ENCODE measurements at regions not wholly inside any gene's neighbourhood (a gene's known extent, or its start where the extent isn't known, plus 50 kb on each side); places are given as distances from the start of the nearest gene placed in this dataset.

- no peak overlapping the region for H3K27ac Mint-ChIP-seq
- peaks cover 5% of the 10 kb centered on the region for H3K4me1 Mint-ChIP-seq
- H3K9me3 Mint-ChIP-seq: peaks cover 4% of the 10 kb centered on the region
- no peak for DNase-seq (ENCODE audit: low spot score)
- Histone ChIP-seq H3K27ac (no peak overlapping the region), H3K79me2 (ENCODE audit: low read depth) (no peaks in the 10 kb centered on the region), H3K4me1 (no peaks in the 10 kb centered on the region), H3K9me3 (ENCODE audit: low read depth) (no peaks in the 10 kb centered on the region), H3K27me3 (no peaks in the 10 kb centered on the region), H3F3A (ENCODE audit: low read depth) (no peaks in the 10 kb centered on the region), H3K4me3 (no peak overlapping the region), H4K20me1 (ENCODE audit: low read depth) (no peaks in the 10 kb centered on the region), H3K9ac (no peak overlapping the region), H2AFZ (replicated peaks) (no peak overlapping the region), H3K4me2 (no peak overlapping the region), H3K36me3 (no peaks in the 10 kb centered on the region)
- no peak for TF ChIP-seq EZH2phosphoT487 (IDR thresholded peaks at IDR 0.05)
- no peak overlapping the region for H3K4me3 Mint-ChIP-seq
- H3K27me3 Mint-ChIP-seq (ENCODE audit: insufficient read depth, low read depth): peaks cover 4% of the 10 kb centered on the region
- H3K36me3 Mint-ChIP-seq: peaks cover 2% of the 10 kb centered on the region
These were observed 516.4 kb upstream of the ARID1B start for GRCh38 chr6:156260815-156261214.

GRCh38 chr6:156258981-156259380 lies 518.2 kb upstream of the ARID1B start:
- H3K9me3 Mint-ChIP-seq: peaks cover 2% of the 10 kb centered on the region
- Histone ChIP-seq H3K4me3 (no peak overlapping the region), H3F3A (ENCODE audit: low read depth) (no peaks in the 10 kb centered on the region), H3K4me1 (peaks cover 14% of the 10 kb centered on the region), H3K9ac (no peak overlapping the region), H3K4me2 (no peak overlapping the region), H4K20me1 (ENCODE audit: low read depth) (no peaks in the 10 kb centered on the region), H3K9me3 (ENCODE audit: low read depth) (no peaks in the 10 kb centered on the region), H3K27me3 (no peaks in the 10 kb centered on the region), H3K36me3 (no peaks in the 10 kb centered on the region), H2AFZ (replicated peaks) (no peak overlapping the region), H3K79me2 (ENCODE audit: low read depth) (no peaks in the 10 kb centered on the region), H3K27ac (no peak overlapping the region)
- no peak overlapping the region for H3K4me3 Mint-ChIP-seq
- no peak for TF ChIP-seq EZH2phosphoT487 (IDR thresholded peaks at IDR 0.05)
- no peak for TF ChIP-seq CTCF (IDR thresholded peaks at IDR 0.05)
- TF ChIP-seq EZH2 (IDR thresholded peaks at IDR 0.05): no peak
- peaks cover 4% of the 10 kb centered on the region for H3K27me3 Mint-ChIP-seq (ENCODE audit: insufficient read depth, low read depth)
- peaks cover 22% of the 10 kb centered on the region for H3K4me1 Mint-ChIP-seq
- DNase-seq (ENCODE audit: low spot score): no peak
- H3K36me3 Mint-ChIP-seq: peaks cover 2% of the 10 kb centered on the region
- no peak overlapping the region for H3K27ac Mint-ChIP-seq

DNA sequence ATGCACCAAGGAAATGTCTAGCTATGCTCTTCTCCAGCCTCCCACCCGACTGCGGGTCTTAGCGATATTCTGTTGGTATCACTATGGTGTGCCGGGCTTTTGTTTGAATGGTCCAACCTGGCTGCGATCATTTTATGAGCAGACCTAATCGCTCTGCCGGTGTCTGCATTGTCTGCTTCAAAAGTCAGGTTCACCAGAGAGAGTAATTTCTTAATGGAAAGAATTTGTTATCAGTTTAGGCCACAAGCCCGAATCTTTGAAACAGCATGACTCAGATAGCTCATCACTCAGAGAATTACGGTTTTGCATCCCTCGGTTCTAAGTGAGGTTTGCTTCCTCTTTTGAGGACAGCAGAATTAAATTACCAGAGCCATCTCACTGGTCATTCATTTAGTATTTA lies 521.0 kb upstream of the ARID1B start:
- Histone ChIP-seq H3K4me3 (no peak overlapping the region), H3K79me2 (ENCODE audit: low read depth) (no peaks in the 10 kb centered on the region), H3K9ac (no peak overlapping the region), H3K27ac (no peak overlapping the region), H3K4me1 (peaks cover 14% of the 10 kb centered on the region), H3K27me3 (no peaks in the 10 kb centered on the region), H3K36me3 (no peaks in the 10 kb centered on the region), H4K20me1 (ENCODE audit: low read depth) (no peaks in the 10 kb centered on the region), H2AFZ (replicated peaks) (no peak overlapping the region), H3K4me2 (no peak overlapping the region), H3F3A (ENCODE audit: low read depth) (no peaks in the 10 kb centered on the region), H3K9me3 (ENCODE audit: low read depth) (no peaks in the 10 kb centered on the region)
- Mint-ChIP-seq H3K4me1 (peaks cover 26% of the 10 kb centered on the region), H3K9me3 (peaks cover 2% of the 10 kb centered on the region), H3K36me3 (peaks cover 2% of the 10 kb centered on the region), H3K27me3 (ENCODE audit: insufficient read depth, low read depth) (peaks cover 7% of the 10 kb centered on the region), H3K27ac (no peak overlapping the region), H3K4me3 (no peak overlapping the region)
- DNase-seq (ENCODE audit: low spot score): no peak
- TF ChIP-seq CTCF (IDR thresholded peaks at IDR 0.05) (no peak), EZH2 (IDR thresholded peaks at IDR 0.05) (no peak), EZH2phosphoT487 (IDR thresholded peaks at IDR 0.05) (no peak)

DNA sequence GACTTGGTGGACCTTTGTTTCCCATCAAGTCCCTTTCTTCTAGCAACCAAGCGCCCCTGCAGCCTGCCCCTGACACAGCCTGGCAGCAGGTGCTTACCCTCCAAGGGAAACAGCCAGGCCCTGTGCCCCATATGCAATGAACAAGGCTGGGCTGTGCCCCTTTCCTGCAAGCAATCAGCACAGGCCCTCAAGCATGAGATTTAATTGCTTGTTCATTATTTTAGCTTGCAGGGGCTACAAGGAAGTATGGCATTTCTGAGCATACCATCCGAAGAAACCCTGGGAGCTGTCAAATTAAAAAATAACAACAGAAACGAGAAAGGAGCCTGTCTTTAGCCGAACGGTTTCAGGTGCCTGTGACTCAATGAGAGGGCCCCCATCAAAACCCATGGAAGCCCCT lies 522.9 kb upstream of the ARID1B start:
- Mint-ChIP-seq H3K27ac (no peak overlapping the region), H3K4me1 (peaks cover 29% of the 10 kb centered on the region), H3K27me3 (ENCODE audit: insufficient read depth, low read depth) (peaks cover 7% of the 10 kb centered on the region), H3K4me3 (no peak overlapping the region), H3K9me3 (peaks cover 2% of the 10 kb centered on the region), H3K36me3 (peaks cover 2% of the 10 kb centered on the region)
- H4K20me1 ChIP-seq (ENCODE audit: low read depth): no peaks in the 10 kb centered on the region
- no peak overlapping the region for H2AFZ ChIP-seq (replicated peaks)
- no peaks in the 10 kb centered on the region for H3K27me3 ChIP-seq
- H3K4me1 ChIP-seq: peaks cover 14% of the 10 kb centered on the region
- H3K27ac ChIP-seq: no peak overlapping the region
- no peaks in the 10 kb centered on the region for H3K79me2 ChIP-seq (ENCODE audit: low read depth)
- no peaks in the 10 kb centered on the region for H3F3A ChIP-seq (ENCODE audit: low read depth)
- no peak for TF ChIP-seq CTCF (IDR thresholded peaks at IDR 0.05)
- TF ChIP-seq EZH2 (IDR thresholded peaks at IDR 0.05): no peak
- TF ChIP-seq EZH2phosphoT487 (IDR thresholded peaks at IDR 0.05): no peak
- no peak for DNase-seq (ENCODE audit: low spot score)
- H3K9ac ChIP-seq: no peak overlapping the region
- H3K4me3 ChIP-seq: no peak overlapping the region
- H3K9me3 ChIP-seq (ENCODE audit: low read depth): no peaks in the 10 kb centered on the region
- no peaks in the 10 kb centered on the region for H3K36me3 ChIP-seq
- H3K4me2 ChIP-seq: no peak overlapping the region

Data from neural progenitor cell (in vitro differentiated cells).